NCI-H2081 treated with DMSO at 0.1 percent for 48 hours (cell line): ENCODE measurements at regions not wholly inside any gene's neighbourhood (a gene's known extent, or its start where the extent isn't known, plus 50 kb on each side); places are given as distances from the start of the nearest gene placed in this dataset.

Source experiments
- DNase-seq: peaks from one replicate; lab custom pipeline; 2025; lab: John Stamatoyannopoulos, UW

- no peak for DNase-seq
These were observed 209.6 kb downstream of the FSCB start for GRCh38 chr14:44297437-44297836.

GRCh38 chr14:44291366-44291915 is 215.6 kb downstream of the FSCB start:
- no peak for DNase-seq

- no peak for DNase-seq
These were observed 219.2 kb downstream of the FSCB start for GRCh38 chr14:44287858-44288257.

- no peak for DNase-seq
These were observed 220.9 kb downstream of the FSCB start for GRCh38 chr14:44286201-44286600.

- DNase-seq, result no peak
These were observed 223.2 kb downstream of the FSCB start for GRCh38 chr14:44283836-44284235.

- DNase-seq, result no peak
These were observed 227.7 kb downstream of the FSCB start for GRCh38 chr14:44279357-44279756.

- DNase-seq, result no peak
These were observed 235.4 kb downstream of the FSCB start for GRCh38 chr14:44271637-44272036.

- no peak for DNase-seq
These were observed 236.1 kb downstream of the FSCB start for GRCh38 chr14:44271006-44271405.

- DNase-seq, result no peak
These were observed 241.8 kb downstream of the FSCB start for GRCh38 chr14:44265246-44265645.

- DNase-seq, result no peak
These were observed 291.4 kb downstream of the FSCB start for GRCh38 chr14:44215660-44216059.

- DNase-seq, result no peak
These were observed 295.4 kb downstream of the FSCB start for GRCh38 chr14:44211718-44212117.

GRCh38 chr14:44204061-44204835 is 302.8 kb downstream of the FSCB start:
- no peak for DNase-seq

GRCh38 chr14:44180975-44181374 is 326.1 kb downstream of the FSCB start:
- no peak for DNase-seq

GRCh38 chr14:44170556-44170955 is 336.5 kb downstream of the FSCB start:
- no peak for DNase-seq

- no peak for DNase-seq
These were observed 337.0 kb downstream of the FSCB start for GRCh38 chr14:44170101-44170500.

- DNase-seq, result no peak
These were observed 338.5 kb downstream of the FSCB start for GRCh38 chr14:44168566-44168965.

GRCh38 chr14:44166611-44167010 is 340.5 kb downstream of the FSCB start:
- DNase-seq, result no peak

GRCh38 chr14:44165936-44166335 is 341.1 kb downstream of the FSCB start:
- no peak for DNase-seq

- no peak for DNase-seq
These were observed 341.8 kb downstream of the FSCB start for GRCh38 chr14:44165286-44165685.

- no peak for DNase-seq
These were observed 343.1 kb downstream of the FSCB start for GRCh38 chr14:44163946-44164345.

- DNase-seq, result no peak
These were observed 344.9 kb downstream of the FSCB start for GRCh38 chr14:44162197-44162596.

GRCh38 chr14:44154874-44155273 is 352.2 kb downstream of the FSCB start:
- DNase-seq, result no peak

GRCh38 chr14:44154446-44154845 is 352.6 kb downstream of the FSCB start:
- no peak for DNase-seq
